Tibial nerve (tissue), 4 donors: ENCODE measurements at regions not wholly inside any gene's neighbourhood (a gene's known extent, or its start where the extent isn't known, plus 50 kb on each side); places are given as distances from the start of the nearest gene placed in this dataset.

ENCODE experiments used
- CTCF ChIP-seq, 5 experiments: fragments of 200-600 bp in 3 of 5; fragments of 450-650 bp in 2 of 5; sonication (generic) in 3 of 5; IDR thresholded peaks; one replicate each; pipeline ENCODE4 v1.5.1; 2016 to 2019; ENCODE audit warnings: antibody characterized with exemption in 5 of 5, mild to moderate bottlenecking in 3 of 5, moderate library complexity in 2 of 5
- EP300 ChIP-seq, 2 donors: sonication (generic); formaldehyde crosslinking; IDR thresholded peaks; one replicate each; pipeline ENCODE4 v1.6.1; 2017; ENCODE audit warnings: antibody characterized with exemption in 2 of 2, mild to moderate bottlenecking in 1 of 2
- POLR2A ChIP-seq, 2 donors: fragments of 450-650 bp; IDR thresholded peaks; one replicate each; pipeline ENCODE4 v1.6.1; 2017; ENCODE audit warnings: antibody characterized with exemption in 2 of 2, mild to moderate bottlenecking in 2 of 2, moderate library complexity in 2 of 2

GRCh38 chr4:187692626-187693025, 302.9 kb upstream of the ZFP42 start:
- TF ChIP-seq CTCF (IDR thresholded peaks at IDR 0.05) = no peak
- TF ChIP-seq POLR2A (IDR thresholded peaks at IDR 0.05) = no peak
- TF ChIP-seq EP300 (IDR thresholded peaks at IDR 0.05) = no peak
